MCF 10A (cell line): ENCODE measurements at regions not wholly inside any gene's neighbourhood (a gene's known extent, or its start where the extent isn't known, plus 50 kb on each side); places are given as distances from the start of the nearest gene placed in this dataset.

Experiments
- BruUV-seq: library from RNA; stranded (reverse); fragments of 400-500 nt; replicated peaks from 2 replicates; lab custom pipeline; 2021; lab: Mats Ljungman, UMichigan
- CTCF ChIA-PET: fragments of 300-600 bp; sonication (Branson Sonifier 250); formaldehyde crosslinking; extraction: SDS; loops from one replicate; lab custom pipeline; 2021; ENCODE audit warnings: antibody characterized with exemption, inconsistent platforms; lab: Yijun Ruan, JAX
- POLR2A ChIA-PET: fragments of 300-600, 350-650 bp; sonication (Branson Sonifier 250); formaldehyde crosslinking; extraction: SDS; loops from one replicate; lab custom pipeline; 2020; ENCODE audit warnings: antibody characterized with exemption, inconsistent platforms; lab: Yijun Ruan, JAX
- DNase-seq: peaks from one replicate; pipeline ENCODE4 v3.0.0-alpha.2; 2018; ENCODE audit not compliant: unreplicated experiment
- H3K27ac Mint-ChIP-seq: one replicate; pipeline ENCODE4 v1.8.0; 2022; ENCODE audit warnings: mild to moderate bottlenecking, low read depth, mixed read lengths; ENCODE audit not compliant: unreplicated experiment
- H3K27me3 Mint-ChIP-seq: one replicate; pipeline ENCODE4 v1.8.0; 2022; ENCODE audit warnings: mixed read lengths; ENCODE audit not compliant: insufficient read depth, unreplicated experiment
- H3K36me3 Mint-ChIP-seq: one replicate; pipeline ENCODE4 v1.8.0; 2022; ENCODE audit warnings: mild to moderate bottlenecking, moderate library complexity, mixed read lengths; ENCODE audit not compliant: insufficient read depth, unreplicated experiment
- H3K4me1 Mint-ChIP-seq: one replicate; pipeline ENCODE4 v1.8.0; 2022; ENCODE audit warnings: mixed read lengths; ENCODE audit not compliant: insufficient read depth, unreplicated experiment
- H3K4me3 Mint-ChIP-seq: one replicate; pipeline ENCODE4 v1.8.0; 2022; ENCODE audit warnings: mild to moderate bottlenecking, moderate library complexity, mixed read lengths; ENCODE audit not compliant: unreplicated experiment
- H3K9me3 Mint-ChIP-seq: one replicate; pipeline ENCODE4 v1.8.0; 2022; ENCODE audit warnings: mixed read lengths; ENCODE audit not compliant: unreplicated experiment
- CTCF ChIP-seq: fragments of 200-600 bp; IDR thresholded peaks from one replicate; pipeline ENCODE4 v1.8.0; 2022; ENCODE audit warnings: antibody characterized with exemption, mild to moderate bottlenecking; ENCODE audit not compliant: unreplicated experiment
- intact Hi-C: fragments of 100-400 bp; cut with micrococcal nuclease; formaldehyde crosslinking; loops from 2 replicates; pipeline ENCODE4 v1.14.1; 2022

GRCh38 chr5:57685516-57686255 is 203.1 kb upstream of the ACTBL2 start:
- no TSS peak for BruUV-seq
- DNase-seq = no peak
- H3K4me3 Mint-ChIP-seq = no peak overlapping the region
- no peak overlapping the region for H3K27ac Mint-ChIP-seq
- intact Hi-C loops = no loop called here
- H3K4me1 Mint-ChIP-seq = peaks cover 34% of the 10 kb centered on the region
- H3K36me3 Mint-ChIP-seq = no peaks in the 10 kb centered on the region
- POLR2A ChIA-PET = interaction anchor here (0.6 to 1.6 kb wide), 3 partner anchors 8 to 31 kb away, joined by 3 to 10 read pairs (median 3); no protein-coding TSS in a partner anchor
- no peaks in the 10 kb centered on the region for H3K9me3 Mint-ChIP-seq
- CTCF ChIA-PET = interaction anchor here (0.6 kb wide), 1 partner anchor 420 kb away, joined by 3 read pairs; no protein-coding TSS in a partner anchor
- no peak for TF ChIP-seq CTCF
- no peaks in the 10 kb centered on the region for H3K27me3 Mint-ChIP-seq

GRCh38 chr5:57684299-57684702 is 201.7 kb upstream of the ACTBL2 start:
- peak; percentile 69 for DNase-seq
- TF ChIP-seq CTCF = no peak
- Mint-ChIP-seq H3K4me1 (peaks cover 34% of the 10 kb centered on the region), H3K36me3 (no peaks in the 10 kb centered on the region), H3K27me3 (no peaks in the 10 kb centered on the region), H3K9me3 (no peaks in the 10 kb centered on the region), H3K27ac (no peak overlapping the region), H3K4me3 (no peak overlapping the region)
- ChIA-PET POLR2A (interaction anchor here (0.5 to 1.6 kb wide), 2 partner anchors 9 to 505 kb away, joined by 3 to 10 read pairs; no protein-coding TSS in a partner anchor), CTCF (interaction anchor here (0.6 to 1.7 kb wide), 3 partner anchors 12 to 776 kb away, joined by 3 to 5 read pairs (median 4); no protein-coding TSS in a partner anchor)
- no TSS peak for BruUV-seq
- intact Hi-C loops = no loop called here

GRCh38 chr5:57683036-57683630 is 200.5 kb upstream of the ACTBL2 start:
- peaks cover 33% of the 10 kb centered on the region for H3K4me1 Mint-ChIP-seq
- intact Hi-C loops = no loop called here
- DNase-seq = peak; percentile 73
- H3K27me3 Mint-ChIP-seq = no peaks in the 10 kb centered on the region
- ChIA-PET CTCF (interaction anchor here (0.8 to 2.4 kb wide), 3 partner anchors 13 to 88 kb away, joined by 3 to 15 read pairs (median 3); no protein-coding TSS in a partner anchor), POLR2A (interaction anchor here (0.7 to 2.7 kb wide), 7 partner anchors 8 to 777 kb away, joined by 3 to 30 read pairs (median 3); partner anchors contain the start of gene PLK2)
- H3K27ac Mint-ChIP-seq = peak overlapping the region; percentile 56
- TF ChIP-seq CTCF = no peak
- no peaks in the 10 kb centered on the region for H3K9me3 Mint-ChIP-seq
- no TSS peak for BruUV-seq
- H3K4me3 Mint-ChIP-seq = no peak overlapping the region
- no peaks in the 10 kb centered on the region for H3K36me3 Mint-ChIP-seq

- Mint-ChIP-seq H3K27ac (peak overlapping the region; percentile 56), H3K36me3 (no peaks in the 10 kb centered on the region), H3K9me3 (no peaks in the 10 kb centered on the region), H3K4me3 (no peak overlapping the region), H3K4me1 (peaks cover 31% of the 10 kb centered on the region), H3K27me3 (no peaks in the 10 kb centered on the region)
- TF ChIP-seq CTCF = no peak
- ChIA-PET POLR2A (interaction anchor here (0.9 to 2.7 kb wide), 6 partner anchors 8 to 778 kb away, joined by 3 to 30 read pairs (median 4); partner anchors contain the start of gene PLK2), CTCF (interaction anchor here (2.4 kb wide), 1 partner anchor 32 kb away, joined by 15 read pairs; no protein-coding TSS in a partner anchor)
- intact Hi-C loops = no loop called here
- BruUV-seq = no TSS peak
- peak; percentile 86 for DNase-seq
Measured at GRCh38 chr5:57681942-57682341, 199.3 kb upstream of the ACTBL2 start.
